HK-2 (cell line): ENCODE measurements at regions not wholly inside any gene's neighbourhood (a gene's known extent, or its start where the extent isn't known, plus 50 kb on each side); places are given as distances from the start of the nearest gene placed in this dataset.
"Not testable (repeated sequence)": the region's sequence is repeated elsewhere in the genome, so short reads cannot be mapped to it uniquely, and the experiment has no call there.

Experiments used
- DNase-seq: peaks from one replicate; pipeline ENCODE4 v3.0.0-alpha.2; 2018; ENCODE audit not compliant: unreplicated experiment

DNA sequence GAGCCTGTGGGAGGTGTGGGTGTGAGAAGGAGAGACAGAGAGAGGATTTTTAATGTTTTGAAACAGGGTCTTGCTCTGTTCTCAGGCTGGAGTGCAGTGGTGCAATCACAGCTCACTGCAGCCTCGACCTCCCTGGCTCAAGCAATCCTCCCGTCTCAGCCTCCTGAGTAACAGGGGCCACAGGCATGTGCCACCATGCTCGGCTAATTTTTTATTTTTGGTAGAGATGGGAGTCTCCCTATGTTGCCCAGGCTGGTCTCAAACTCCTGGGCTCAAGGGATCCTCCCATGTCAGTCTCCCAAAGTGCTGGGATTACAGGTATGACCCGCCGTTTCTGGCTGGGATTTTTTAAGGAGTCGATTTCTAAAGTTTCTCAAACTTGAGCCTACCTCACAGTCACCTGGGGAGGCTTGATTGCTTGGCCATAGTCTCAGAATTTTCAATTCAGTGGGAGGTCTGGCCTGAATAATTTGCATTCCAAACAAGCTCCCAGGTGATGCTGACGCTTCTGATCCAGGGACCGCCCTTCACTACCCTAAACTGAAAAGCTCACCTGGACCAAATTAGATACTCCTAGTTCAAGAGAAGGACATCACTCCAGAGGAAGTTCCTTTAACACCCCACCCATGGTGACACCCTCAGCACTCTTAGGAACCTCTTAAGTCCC is 70.8 kb upstream of the SLC1A4 start:
- DNase-seq, result no peak

GRCh38 chr2:64919261-64919660 is 69.9 kb upstream of the SLC1A4 start:
- no peak for DNase-seq

- no peak for DNase-seq
Measured at GRCh38 chr2:64922482-64923384, 66.5 kb upstream of the SLC1A4 start.

DNA sequence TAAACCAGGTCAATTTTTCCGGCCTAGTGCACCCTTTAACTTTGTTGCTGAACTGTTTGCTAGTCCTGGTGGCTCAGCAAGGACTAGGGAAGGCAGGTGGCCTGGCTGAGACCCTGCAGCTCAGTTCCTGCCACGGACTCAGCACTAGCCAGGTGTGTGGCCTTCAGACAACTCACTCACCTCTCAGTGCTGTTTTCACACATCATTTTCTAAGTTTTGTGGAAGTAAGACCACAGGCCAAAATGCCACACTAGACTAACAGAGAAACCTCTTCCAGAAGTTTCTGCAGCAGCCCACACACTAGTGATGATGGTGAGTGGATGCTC is 65.9 kb upstream of the SLC1A4 start:
- DNase-seq, result no peak

DNA sequence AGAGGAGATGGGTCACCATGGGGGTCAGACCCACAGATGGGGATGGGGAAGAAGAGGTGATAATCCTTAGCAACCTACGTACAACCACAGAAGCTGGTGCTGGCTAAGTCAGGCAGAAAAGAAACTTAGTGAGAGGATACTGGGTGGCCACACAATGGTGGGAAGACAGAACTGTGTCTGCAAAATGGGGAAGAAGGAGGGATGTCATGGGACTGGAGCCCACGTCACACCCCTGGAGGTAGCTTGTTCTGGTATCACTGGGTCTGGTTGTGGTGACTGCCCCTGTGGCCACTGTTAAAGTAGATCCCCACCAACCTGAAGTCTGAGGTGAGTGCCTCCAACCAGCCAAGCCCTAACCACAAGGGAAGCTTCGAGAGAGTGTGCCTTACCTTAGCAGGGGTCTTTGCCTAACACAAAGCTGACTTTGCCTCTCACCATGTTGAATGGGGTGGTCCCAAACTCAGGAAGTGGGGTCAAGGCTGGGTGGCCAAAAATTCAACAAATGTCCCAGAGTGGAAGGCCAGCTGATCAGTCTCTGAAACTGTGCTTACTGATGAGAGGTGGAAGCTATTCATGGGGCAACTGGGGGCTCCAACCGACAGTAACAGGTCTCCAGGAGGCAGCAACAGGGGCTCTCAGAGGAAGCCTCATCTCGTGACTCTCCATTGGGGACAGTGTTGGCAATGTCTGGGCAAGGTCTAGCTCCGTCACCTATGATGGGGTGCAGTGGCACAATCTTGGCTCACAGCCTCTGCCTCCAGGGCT is 64.8 kb upstream of the SLC1A4 start:
- DNase-seq, result no peak

DNA sequence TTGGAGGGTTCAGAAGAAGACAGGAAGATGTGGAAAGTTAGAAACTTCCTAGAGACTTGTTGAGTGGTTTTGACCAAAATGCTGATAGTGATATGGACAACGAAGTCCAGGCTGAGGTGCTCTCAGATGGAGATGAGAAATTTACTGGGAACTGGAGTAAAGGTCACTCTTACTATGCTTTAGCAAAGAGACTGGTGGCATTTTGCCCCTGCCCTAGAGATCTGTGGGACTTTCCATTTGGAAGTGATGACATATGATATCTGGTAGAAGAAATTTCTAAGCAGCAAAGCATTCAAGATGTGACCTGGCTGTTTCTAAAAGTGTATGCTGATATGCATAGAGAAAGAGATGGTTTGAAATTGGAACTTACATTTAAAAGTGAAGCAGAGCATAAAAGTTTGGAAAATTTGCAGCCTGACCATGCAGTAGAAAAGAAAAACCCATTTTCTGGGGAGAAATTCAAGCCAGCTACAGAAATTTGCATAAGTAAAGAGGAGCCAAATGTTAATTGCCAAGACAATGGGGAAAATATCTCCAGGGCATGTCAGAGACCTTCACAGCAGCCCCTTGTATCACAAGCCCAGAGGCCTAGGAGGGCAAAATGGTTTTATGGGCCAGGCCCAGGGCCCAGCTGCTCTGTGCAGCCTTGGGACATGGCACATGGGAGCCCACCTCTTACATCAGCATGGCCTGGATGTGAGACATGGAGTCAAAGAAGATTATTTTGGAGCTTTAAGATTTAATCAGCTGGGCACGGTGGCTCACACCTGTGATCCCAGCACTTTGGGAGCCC is 63.1 kb upstream of the SLC1A4 start:
- DNase-seq, result not testable (repeated sequence)

DNA sequence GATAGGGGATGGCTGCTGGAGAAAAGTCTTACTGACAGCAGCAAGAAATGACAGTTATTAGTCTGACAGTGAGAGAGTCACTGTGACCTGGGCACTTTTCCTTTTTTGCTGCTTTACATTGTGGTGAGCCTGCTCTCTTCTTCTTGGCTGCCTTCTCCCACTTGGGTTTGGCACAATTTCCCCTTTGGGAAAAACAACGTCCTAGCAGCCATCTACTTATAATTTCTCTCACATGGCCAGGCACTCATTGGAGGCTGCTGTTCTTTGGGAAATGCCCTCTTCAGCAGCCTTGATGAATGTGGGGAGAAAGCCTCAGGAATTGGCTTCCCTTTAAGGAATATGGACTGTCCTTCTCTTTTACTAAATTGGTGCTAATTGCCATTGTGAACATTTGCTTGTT is 60.4 kb upstream of the SLC1A4 start:
- no peak for DNase-seq

DNA sequence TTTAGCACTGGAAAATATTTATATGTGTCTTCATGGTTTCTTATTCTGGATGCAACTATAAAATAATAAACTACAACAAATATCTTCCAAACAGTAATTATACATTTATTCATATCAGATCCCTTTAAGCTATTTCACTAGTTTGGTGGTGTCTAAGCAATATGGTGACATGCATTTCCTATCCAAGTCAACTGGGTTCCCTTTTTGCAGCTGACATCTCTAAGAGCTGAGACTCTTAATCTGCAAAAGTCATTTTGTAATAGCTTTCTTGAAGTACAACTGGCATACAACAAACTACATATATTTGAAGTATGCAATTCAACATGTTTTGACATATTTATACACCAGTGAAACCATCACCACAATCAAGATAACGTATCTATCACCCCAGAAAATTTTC is 59.9 kb upstream of the SLC1A4 start:
- no peak for DNase-seq

GRCh38 chr2:64930258-64930671 is 58.9 kb upstream of the SLC1A4 start:
- DNase-seq, result no peak

GRCh38 chr2:64931246-64932115 is 57.7 kb upstream of the SLC1A4 start:
- no peak for DNase-seq

DNA sequence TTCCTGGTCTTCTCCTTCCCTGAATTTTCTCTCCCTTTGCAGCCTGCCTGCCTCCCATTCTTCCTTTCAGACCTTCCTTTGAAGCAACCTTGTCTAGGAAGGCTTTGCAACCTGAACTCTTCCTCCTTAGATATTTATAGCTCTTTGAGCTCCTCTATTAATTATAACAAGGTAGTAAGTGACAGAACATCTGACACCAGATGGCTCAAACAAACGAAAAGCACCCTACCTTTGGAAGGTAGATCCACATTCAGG is 57.2 kb upstream of the SLC1A4 start:
- no peak for DNase-seq

- no peak for DNase-seq
Measured at GRCh38 chr2:64932371-64933216, 56.6 kb upstream of the SLC1A4 start.

DNA sequence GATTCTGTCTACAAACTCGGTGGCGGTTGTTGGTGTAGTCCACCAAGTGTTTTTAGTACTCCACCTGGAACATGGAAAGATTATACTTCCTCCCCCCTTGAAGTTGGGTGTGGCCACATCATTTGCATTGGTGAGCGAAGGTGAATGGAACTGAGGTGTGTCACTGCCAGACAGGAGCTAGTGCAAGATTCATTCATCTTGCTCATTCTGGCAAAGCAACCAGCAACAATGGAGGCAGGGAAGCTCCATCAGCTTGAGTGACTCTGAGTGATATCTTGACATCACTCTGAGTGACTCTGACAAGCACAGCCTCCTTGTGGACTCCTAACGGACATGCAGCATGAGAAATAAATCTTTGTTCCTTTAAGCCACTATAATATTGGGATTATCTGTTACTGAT is 54.7 kb upstream of the SLC1A4 start:
- no peak for DNase-seq

DNA sequence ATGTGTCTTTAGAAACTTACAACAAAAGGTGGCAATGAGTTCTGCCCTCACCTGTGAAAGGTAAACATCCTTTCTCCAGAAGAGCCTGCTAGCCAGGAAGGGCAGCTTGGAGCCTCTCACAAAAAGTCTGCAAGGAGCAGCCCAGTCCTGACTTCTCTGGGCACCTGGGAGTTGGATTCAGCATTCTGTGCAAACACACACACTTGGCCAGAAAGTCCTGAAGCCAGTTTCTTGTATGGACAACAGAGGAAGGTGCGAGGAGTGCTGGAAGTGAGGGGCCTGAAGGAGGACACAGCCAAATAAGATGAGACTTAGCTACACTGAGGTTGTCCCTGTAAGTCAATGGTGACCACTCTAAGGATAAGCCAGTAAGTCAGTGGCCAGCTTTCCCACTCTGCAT is 52.4 kb upstream of the SLC1A4 start:
- no peak for DNase-seq

GRCh38 chr2:64937314-64937686 is 51.9 kb upstream of the SLC1A4 start:
- DNase-seq, result not testable (repeated sequence)

- no peak for DNase-seq
Measured at GRCh38 chr2:64937687-64938491, 51.3 kb upstream of the SLC1A4 start.

GRCh38 chr2:64938607-64939285 is 50.5 kb upstream of the SLC1A4 start:
- DNase-seq, result no peak

DNA sequence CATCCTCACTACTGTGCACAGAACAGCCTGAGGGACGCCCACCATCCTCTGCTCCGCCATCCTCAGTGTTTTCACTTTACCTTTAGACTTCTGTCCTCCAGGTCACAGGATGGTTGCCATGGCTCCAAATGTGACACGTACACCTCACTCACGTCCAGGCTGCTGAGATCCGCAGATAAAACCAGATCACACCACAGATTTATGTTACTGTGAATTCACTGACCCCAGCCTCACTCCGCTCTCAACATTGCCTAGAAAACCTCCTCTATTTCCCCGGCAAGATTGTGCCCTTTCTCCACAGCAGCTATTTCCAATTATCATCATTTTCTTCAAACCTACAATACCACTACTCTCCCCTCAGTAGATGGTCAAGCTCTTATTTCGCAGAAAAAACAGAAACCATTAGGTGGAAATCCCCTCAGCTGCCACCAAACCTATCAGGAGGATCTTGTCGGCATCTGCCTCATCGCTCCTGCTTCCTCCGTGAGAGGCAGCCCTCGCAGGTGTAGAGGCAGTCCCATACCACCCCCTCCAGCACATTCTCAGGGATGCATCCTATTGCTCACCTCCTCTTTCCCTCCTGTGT is 49.8 kb upstream of the SLC1A4 start:
- no peak for DNase-seq
